ENCODE measurements at regions not wholly inside any gene's neighbourhood (a gene's known extent, or its start where the extent isn't known, plus 50 kb on each side); places are given as distances from the start of the nearest gene placed in this dataset.

DNA sequence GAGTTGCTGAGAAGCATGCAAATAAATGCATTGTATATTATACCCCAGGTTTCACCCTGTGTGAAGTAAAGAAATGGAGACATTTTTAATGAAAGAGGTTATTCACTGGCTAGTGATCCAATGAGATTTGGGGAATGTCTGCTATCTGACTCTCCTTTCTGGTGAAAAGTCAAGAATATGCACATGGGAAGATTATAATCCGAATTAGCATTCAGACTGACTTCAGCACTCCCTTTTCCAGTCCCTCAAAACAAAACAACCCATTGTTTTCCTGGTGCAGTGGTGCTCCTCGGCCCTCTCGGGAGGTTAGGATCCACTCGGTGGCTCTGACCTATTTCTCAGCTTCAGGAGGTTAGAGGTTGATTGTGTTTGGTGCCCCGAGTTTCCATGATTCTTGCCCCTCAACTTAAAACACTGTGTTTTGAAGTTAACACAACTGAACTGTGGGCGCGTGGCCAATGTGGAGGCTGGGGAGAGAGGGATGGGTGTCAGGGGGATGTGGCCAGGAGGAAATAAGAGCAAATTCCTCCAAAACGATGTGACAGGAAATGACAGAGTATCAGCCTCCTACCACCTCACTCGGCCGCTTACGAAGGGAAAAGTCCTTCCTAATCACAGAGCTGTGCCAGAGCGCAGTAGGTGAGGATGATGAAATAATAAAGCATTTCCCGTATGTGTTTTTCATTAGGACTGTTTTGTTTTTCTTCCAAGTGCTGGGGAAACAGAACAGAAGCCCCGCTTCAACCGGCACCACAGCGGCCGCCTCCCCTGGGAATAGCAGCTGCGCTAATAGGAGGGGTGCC is 440.1 kb downstream of the MTX2 start:
- TF ChIP-seq, protein P1, sequence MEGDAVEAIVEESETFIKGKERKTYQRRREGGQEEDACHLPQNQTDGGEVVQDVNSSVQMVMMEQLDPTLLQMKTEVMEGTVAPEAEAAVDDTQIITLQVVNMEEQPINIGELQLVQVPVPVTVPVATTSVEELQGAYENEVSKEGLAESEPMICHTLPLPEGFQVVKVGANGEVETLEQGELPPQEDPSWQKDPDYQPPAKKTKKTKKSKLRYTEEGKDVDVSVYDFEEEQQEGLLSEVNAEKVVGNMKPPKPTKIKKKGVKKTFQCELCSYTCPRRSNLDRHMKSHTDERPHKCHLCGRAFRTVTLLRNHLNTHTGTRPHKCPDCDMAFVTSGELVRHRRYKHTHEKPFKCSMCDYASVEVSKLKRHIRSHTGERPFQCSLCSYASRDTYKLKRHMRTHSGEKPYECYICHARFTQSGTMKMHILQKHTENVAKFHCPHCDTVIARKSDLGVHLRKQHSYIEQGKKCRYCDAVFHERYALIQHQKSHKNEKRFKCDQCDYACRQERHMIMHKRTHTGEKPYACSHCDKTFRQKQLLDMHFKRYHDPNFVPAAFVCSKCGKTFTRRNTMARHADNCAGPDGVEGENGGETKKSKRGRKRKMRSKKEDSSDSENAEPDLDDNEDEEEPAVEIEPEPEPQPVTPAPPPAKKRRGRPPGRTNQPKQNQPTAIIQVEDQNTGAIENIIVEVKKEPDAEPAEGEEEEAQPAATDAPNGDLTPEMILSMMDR (conservative IDR thresholded peaks at IDR 0.05; ENCODE audit: low read depth, low read length) = no peak
- no peak for TF ChIP-seq EZH2 (IDR thresholded peaks at IDR 0.05; ENCODE audit: borderline replicate concordance, low read depth, low read length, poor library complexity, severe bottlenecking)
